ENCODE measurements at regions not wholly inside any gene's neighbourhood (a gene's known extent, or its start where the extent isn't known, plus 50 kb on each side); places are given as distances from the start of the nearest gene placed in this dataset.

DNA sequence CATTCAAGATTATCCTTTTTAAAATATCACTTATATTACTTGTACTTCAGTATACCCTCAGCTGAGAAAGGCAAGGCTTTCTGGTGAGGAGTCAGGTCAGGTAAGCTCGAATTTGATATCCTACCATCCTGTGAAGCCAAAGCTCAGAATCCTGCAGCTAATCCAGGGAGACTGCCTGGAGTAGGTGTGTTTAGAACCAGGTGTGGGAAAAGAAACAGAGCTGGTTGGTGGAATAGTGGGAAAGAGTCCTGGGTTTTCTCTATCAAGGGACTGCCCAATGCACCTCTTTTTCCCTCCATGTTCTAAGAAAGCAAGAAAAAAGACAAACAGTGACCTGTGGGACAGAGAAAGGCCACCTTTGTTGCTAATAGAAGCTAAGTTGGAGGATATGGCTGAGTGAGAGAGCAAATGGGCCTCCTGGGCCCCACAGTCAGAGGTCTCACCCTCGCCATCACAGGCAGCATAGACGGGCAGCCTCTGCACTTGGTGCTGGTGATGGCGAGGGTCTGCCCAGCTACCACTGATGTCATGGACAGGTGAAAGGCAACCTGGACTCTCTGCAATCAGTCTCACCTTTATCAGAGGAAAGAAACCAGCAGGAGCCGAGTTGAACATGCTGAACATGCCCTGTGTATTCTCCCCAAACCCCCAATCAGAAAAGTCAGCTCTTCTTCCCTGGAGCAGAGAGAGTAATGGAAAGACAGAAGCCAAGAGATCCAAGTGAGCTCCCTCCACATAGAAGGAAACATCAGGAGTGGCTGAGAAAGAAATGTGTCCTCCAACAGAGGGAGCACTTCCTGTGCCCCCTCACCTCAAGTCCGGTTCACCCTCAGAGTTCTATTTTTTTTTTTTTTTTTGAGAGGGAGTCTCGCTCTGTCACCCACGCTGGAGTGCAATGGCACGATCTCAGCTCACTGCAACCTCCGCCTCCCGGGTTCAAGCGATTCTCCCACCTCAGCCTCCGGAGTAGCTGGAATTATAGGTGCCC is 491.3 kb downstream of the BUD13 start:
- no peak for TF ChIP-seq CTCF (IDR thresholded peaks at IDR 0.05; ENCODE audit: low read length)
- TF ChIP-seq EZH2 (IDR thresholded peaks at IDR 0.05; ENCODE audit: borderline replicate concordance, low read length), result no peak

All from OCI-LY1 (cell line).